ENCODE measurements at regions not wholly inside any gene's neighbourhood (a gene's known extent, or its start where the extent isn't known, plus 50 kb on each side); places are given as distances from the start of the nearest gene placed in this dataset.

DNA sequence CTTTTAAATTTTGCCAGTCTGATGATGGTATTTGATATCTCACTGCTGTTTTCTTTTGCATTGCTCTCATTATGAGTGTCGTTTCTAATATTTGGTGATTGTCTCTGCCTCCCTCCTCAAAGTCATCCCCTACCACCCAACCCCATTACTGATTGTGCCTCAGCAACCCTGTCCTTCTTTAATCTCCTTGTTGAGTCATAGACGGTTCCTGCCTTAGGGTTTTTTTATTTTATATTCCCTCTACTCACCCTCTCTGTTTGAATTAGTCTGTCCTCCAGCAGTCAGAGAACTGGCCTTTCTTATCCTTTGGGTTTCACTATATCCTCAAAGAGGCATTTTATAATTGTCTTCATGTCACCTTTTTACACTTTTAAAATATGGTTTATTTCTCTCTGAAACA lies 409.3 kb upstream of the CPEB2 start:
- H3K4me1 ChIP-seq (ENCODE audit: low read length) = no peaks in the 10 kb centered on the region
- H3K27me3 ChIP-seq (replicated peaks; ENCODE audit: insufficient read depth, low read length) = no peaks in the 10 kb centered on the region
- H2AFZ ChIP-seq (ENCODE audit: low read length) = no peak overlapping the region
- no peak for DNase-seq
- no peaks in the 10 kb centered on the region for H3K9me3 ChIP-seq (replicated peaks; ENCODE audit: insufficient read depth, low read length)
- H4K20me1 ChIP-seq (ENCODE audit: insufficient read depth, low read length) = no peaks in the 10 kb centered on the region
- no peak overlapping the region for H3K9ac ChIP-seq (ENCODE audit: low read length)
- H3K4me2 ChIP-seq (ENCODE audit: low read depth, low read length) = no peak overlapping the region
- H3K79me2 ChIP-seq (ENCODE audit: low read length) = no peaks in the 10 kb centered on the region
- H3K9me2 ChIP-seq (replicated peaks; ENCODE audit: insufficient read depth, low read length) = no peaks in the 10 kb centered on the region
- no peak overlapping the region for H3K27ac ChIP-seq (ENCODE audit: low read length)
- no peaks in the 10 kb centered on the region for H3K36me3 ChIP-seq (replicated peaks; ENCODE audit: insufficient read depth, low read length)
- no peaks in the 10 kb centered on the region for H3F3A ChIP-seq (ENCODE audit: insufficient read depth, low read length)
- TF ChIP-seq EZH2 (optimal IDR thresholded peaks at IDR 0.05; ENCODE audit: low read depth, low read length) (no peak), CTCF (IDR thresholded peaks at IDR 0.05; ENCODE audit: low read length) (no peak), EZH2phosphoT487 (IDR thresholded peaks at IDR 0.05; ENCODE audit: low read length) (no peak)
- H3K4me3 ChIP-seq (ENCODE audit: low read length) = no peak overlapping the region

- no peak for TF ChIP-seq CTCF (IDR thresholded peaks at IDR 0.05; ENCODE audit: low read length)
- no peak for TF ChIP-seq EZH2phosphoT487 (IDR thresholded peaks at IDR 0.05; ENCODE audit: low read length)
- TF ChIP-seq EZH2 (optimal IDR thresholded peaks at IDR 0.05; ENCODE audit: low read depth, low read length) = no peak
- no peaks in the 10 kb centered on the region for H3K36me3 ChIP-seq (replicated peaks; ENCODE audit: insufficient read depth, low read length)
- no peaks in the 10 kb centered on the region for H4K20me1 ChIP-seq (ENCODE audit: insufficient read depth, low read length)
- no peak overlapping the region for H3K9ac ChIP-seq (ENCODE audit: low read length)
- H3K9me3 ChIP-seq (replicated peaks; ENCODE audit: insufficient read depth, low read length) = no peaks in the 10 kb centered on the region
- H3K4me3 ChIP-seq (ENCODE audit: low read length) = no peak overlapping the region
- no peaks in the 10 kb centered on the region for H3K27me3 ChIP-seq (replicated peaks; ENCODE audit: insufficient read depth, low read length)
- no peaks in the 10 kb centered on the region for H3K79me2 ChIP-seq (ENCODE audit: low read length)
- H3K4me1 ChIP-seq (ENCODE audit: low read length) = no peaks in the 10 kb centered on the region
- H3F3A ChIP-seq (ENCODE audit: insufficient read depth, low read length) = no peaks in the 10 kb centered on the region
- DNase-seq = no peak
- no peak overlapping the region for H3K4me2 ChIP-seq (ENCODE audit: low read depth, low read length)
- H2AFZ ChIP-seq (ENCODE audit: low read length) = no peak overlapping the region
- no peaks in the 10 kb centered on the region for H3K9me2 ChIP-seq (replicated peaks; ENCODE audit: insufficient read depth, low read length)
- H3K27ac ChIP-seq (ENCODE audit: low read length) = no peak overlapping the region
These were observed 406.3 kb upstream of the CPEB2 start for GRCh38 chr4:14596028-14596427.

- DNase-seq = no peak
- Histone ChIP-seq H3K27ac (ENCODE audit: low read length) (no peak overlapping the region), H3K27me3 (replicated peaks; ENCODE audit: insufficient read depth, low read length) (no peaks in the 10 kb centered on the region), H3K4me2 (ENCODE audit: low read depth, low read length) (no peak overlapping the region), H3F3A (ENCODE audit: insufficient read depth, low read length) (no peaks in the 10 kb centered on the region), H3K9me2 (replicated peaks; ENCODE audit: insufficient read depth, low read length) (no peaks in the 10 kb centered on the region), H3K36me3 (replicated peaks; ENCODE audit: insufficient read depth, low read length) (no peaks in the 10 kb centered on the region), H3K9ac (ENCODE audit: low read length) (no peak overlapping the region), H3K9me3 (replicated peaks; ENCODE audit: insufficient read depth, low read length) (no peaks in the 10 kb centered on the region), H2AFZ (ENCODE audit: low read length) (no peak overlapping the region), H3K4me1 (ENCODE audit: low read length) (no peaks in the 10 kb centered on the region), H4K20me1 (ENCODE audit: insufficient read depth, low read length) (no peaks in the 10 kb centered on the region), H3K79me2 (ENCODE audit: low read length) (no peaks in the 10 kb centered on the region), H3K4me3 (ENCODE audit: low read length) (no peak overlapping the region)
- TF ChIP-seq EZH2phosphoT487 (IDR thresholded peaks at IDR 0.05; ENCODE audit: low read length) (no peak), CTCF (IDR thresholded peaks at IDR 0.05; ENCODE audit: low read length) (no peak), EZH2 (optimal IDR thresholded peaks at IDR 0.05; ENCODE audit: low read depth, low read length) (no peak)
These were observed 405.8 kb upstream of the CPEB2 start for GRCh38 chr4:14596437-14596836.

All from MM.1S (cell line).